ENCODE measurements at regions not wholly inside any gene's neighbourhood (a gene's known extent, or its start where the extent isn't known, plus 50 kb on each side); places are given as distances from the start of the nearest gene placed in this dataset.

- TF ChIP-seq CTCF (IDR thresholded peaks at IDR 0.05; ENCODE audit: poor library complexity, severe bottlenecking) (no peak), REST (IDR thresholded peaks at IDR 0.05; ENCODE audit: borderline replicate concordance) (no peak)
Observed at GRCh38 chr16:63575041-63575440, 1538.8 kb upstream of the CDH8 start.
